ENCODE measurements at regions not wholly inside any gene's neighbourhood (a gene's known extent, or its start where the extent isn't known, plus 50 kb on each side); places are given as distances from the start of the nearest gene placed in this dataset.

- no peak for DNase-seq
Measured at GRCh38 chr2:41414486-41415230, 633.2 kb upstream of the PKDCC start.

- no peak for DNase-seq
Measured at GRCh38 chr2:41417511-41417910, 630.3 kb upstream of the PKDCC start.

- no peak for DNase-seq
Measured at GRCh38 chr2:41420219-41420618, 627.6 kb upstream of the PKDCC start.

- no peak for DNase-seq
Measured at GRCh38 chr2:41420872-41421271, 626.9 kb upstream of the PKDCC start.

- no peak for DNase-seq
Measured at GRCh38 chr2:41431756-41432155, 616.1 kb upstream of the PKDCC start.

GRCh38 chr2:41432459-41432858, 615.4 kb upstream of the PKDCC start:
- no peak for DNase-seq

GRCh38 chr2:41434991-41435390, 612.8 kb upstream of the PKDCC start:
- DNase-seq = no peak

- DNase-seq = no peak
Measured at GRCh38 chr2:41441958-41442357, 605.9 kb upstream of the PKDCC start.

- DNase-seq = no peak
Measured at GRCh38 chr2:41445865-41446264, 602.0 kb upstream of the PKDCC start.

GRCh38 chr2:41446266-41446665, 601.6 kb upstream of the PKDCC start:
- no peak for DNase-seq

GRCh38 chr2:41448221-41448620, 599.6 kb upstream of the PKDCC start:
- no peak for DNase-seq

GRCh38 chr2:41457026-41457425, 590.8 kb upstream of the PKDCC start:
- no peak for DNase-seq

- DNase-seq = no peak
Measured at GRCh38 chr2:41460661-41461060, 587.2 kb upstream of the PKDCC start.

GRCh38 chr2:41464395-41464794, 583.4 kb upstream of the PKDCC start:
- DNase-seq = no peak

GRCh38 chr2:41475959-41476358, 571.9 kb upstream of the PKDCC start:
- DNase-seq = no peak

- DNase-seq = no peak
Measured at GRCh38 chr2:41482659-41483058, 565.2 kb upstream of the PKDCC start.

- no peak for DNase-seq
Measured at GRCh38 chr2:41483226-41483625, 564.6 kb upstream of the PKDCC start.

- no peak for DNase-seq
Measured at GRCh38 chr2:41483982-41484857, 563.6 kb upstream of the PKDCC start.

GRCh38 chr2:41484858-41485234, 563.0 kb upstream of the PKDCC start:
- DNase-seq = no peak

GRCh38 chr2:41486948-41487347, 560.9 kb upstream of the PKDCC start:
- no peak for DNase-seq

GRCh38 chr2:41488888-41489287, 558.9 kb upstream of the PKDCC start:
- no peak for DNase-seq

- no peak for DNase-seq
Measured at GRCh38 chr2:41489638-41490037, 558.2 kb upstream of the PKDCC start.

- DNase-seq = no peak
Measured at GRCh38 chr2:41495050-41495449, 552.8 kb upstream of the PKDCC start.

- DNase-seq = no peak
Measured at GRCh38 chr2:41496908-41497307, 550.9 kb upstream of the PKDCC start.

Data from stimulated activated CD4-positive, alpha-beta T cell treated with anti-CD3 and anti-CD28 coated beads, Interleukin-4, amount 100 ng/mL, for 1 hour (primary cell).